A549 (cell line): ENCODE measurements at regions not wholly inside any gene's neighbourhood (a gene's known extent, or its start where the extent isn't known, plus 50 kb on each side); places are given as distances from the start of the nearest gene placed in this dataset.

ENCODE experiments used
- CHD2 ChIP-seq: fragments of 150-350 bp; IDR thresholded peaks from 2 replicates; pipeline ENCODE4 v1.6.1; 2014; ENCODE audit warnings: low read length; ENCODE audit not compliant: partially characterized antibody
- CTCF ChIP-seq: fragments of >200 bp; sonication (Bioruptor Twin); formaldehyde crosslinking; IDR thresholded peaks from 3 replicates; pipeline ENCODE4 v1.5.1; 2016
- MAX ChIP-seq: IDR thresholded peaks from 2 replicates; pipeline ENCODE4 v1.6.1; 2012
- POLR2A ChIP-seq: IDR thresholded peaks from 2 replicates; pipeline ENCODE4 v1.6.1; 2012; ENCODE audit warnings: mild to moderate bottlenecking, low read length
- RAD21 ChIP-seq, 2 experiments: fragments of >200 bp in 1 of 2; sonication (Bioruptor Twin) in 1 of 2; formaldehyde crosslinking in 1 of 2; IDR thresholded peaks in 1 of 2; conservative IDR thresholded peaks in 1 of 2; 2 replicates in 1 of 2; 3 replicates in 1 of 2; pipeline ENCODE4 v1.6.1; 2012 to 2018; ENCODE audit warnings: inconsistent platforms in 1 of 2
- SMC3 ChIP-seq: fragments of >200 bp; sonication (Bioruptor Twin); formaldehyde crosslinking; IDR thresholded peaks from 3 replicates; pipeline ENCODE4 v1.6.1; 2018; ENCODE audit warnings: inconsistent platforms

DNA sequence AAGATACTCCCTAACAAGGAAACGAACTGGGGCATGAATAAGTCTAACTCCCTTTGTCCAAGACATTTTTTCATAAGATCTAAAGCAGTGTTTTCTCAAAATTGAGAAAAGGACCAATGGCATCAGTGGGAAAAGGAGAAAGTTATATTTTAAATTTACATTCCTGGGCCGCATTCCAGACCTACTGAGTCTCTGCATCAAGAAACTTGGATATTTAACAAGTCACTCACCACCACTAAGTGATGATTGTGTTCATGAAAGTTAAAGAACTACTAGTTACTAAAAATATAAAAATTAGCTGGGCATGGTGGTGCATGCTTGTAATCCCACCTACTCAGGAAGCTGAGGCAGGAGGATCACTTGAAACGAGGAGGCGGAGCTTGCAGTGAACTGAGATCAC is 149.6 kb upstream of the MEOX2 start:
- TF ChIP-seq CTCF (no peak), CHD2 (no peak), RAD21 (conservative IDR thresholded peaks at IDR 0.05 in 1 of 2, IDR thresholded peaks at IDR 0.05 in 1 of 2) (no peak), POLR2A (no peak), MAX (no peak), SMC3 (no peak)
